SK-N-SH (cell line): ENCODE measurements at regions not wholly inside any gene's neighbourhood (a gene's known extent, or its start where the extent isn't known, plus 50 kb on each side); places are given as distances from the start of the nearest gene placed in this dataset.

Experiments
- CTCF ChIA-PET: fragments of 300-600, 350-600 bp; formaldehyde crosslinking; extraction: SDS; loops from one replicate; lab custom pipeline; 2021; lab: Yijun Ruan, JAX
- POLR2A ChIA-PET: fragments of 350-600 bp; sonication (Branson Sonifier 250); formaldehyde crosslinking; extraction: SDS; loops from one replicate; lab custom pipeline; 2020; ENCODE audit warnings: antibody characterized with exemption, inconsistent platforms; lab: Yijun Ruan, JAX
- DNase-seq: peaks from one replicate; pipeline ENCODE4 v3.0.0; 2012
- H2AFZ ChIP-seq: fragments of 200-600 bp; sonication (generic); 2 replicates; pipeline ENCODE4 v1.8.1; 2016; ENCODE audit warnings: antibody characterized with exemption, mild to moderate bottlenecking, low read depth
- H3F3A ChIP-seq: fragments of 200-600 bp; sonication (generic); replicated peaks from 2 replicates; pipeline ENCODE3; 2016; ENCODE audit warnings: antibody characterized with exemption, mild to moderate bottlenecking; ENCODE audit not compliant: insufficient read depth
- H3K27ac ChIP-seq, 2 experiments: fragments of 200-500 bp in 1 of 2; fragments of 200-600 bp in 1 of 2; sonication (Bioruptor generic) in 1 of 2; sonication (generic), shearing (Covaris generic) in 1 of 2; 2 replicates each; pipeline versions ENCODE4 v1.5.1 to v1.6.1; 2014 to 2016; ENCODE audit warnings: low read depth in 2 of 2, inconsistent platforms in 1 of 2, low read length in 1 of 2, mild to moderate bottlenecking in 1 of 2, mixed read lengths in 1 of 2
- H3K27me3 ChIP-seq: fragments of 200-600 bp; sonication (generic), shearing (Covaris generic); 2 replicates; pipeline ENCODE4 v1.6.1; 2016; ENCODE audit warnings: mixed run types; ENCODE audit not compliant: insufficient read depth
- H3K36me3 ChIP-seq, 2 experiments: fragments of 200-500 bp in 1 of 2; fragments of 200-600 bp in 1 of 2; sonication (Bioruptor generic) in 1 of 2; sonication (generic) in 1 of 2; replicated peaks in 1 of 2; 2 replicates each; pipeline versions ENCODE3 to v1.5.1; 2014 to 2016; ENCODE audit warnings: low read length in 1 of 2, mild to moderate bottlenecking in 1 of 2; ENCODE audit not compliant: insufficient read depth in 2 of 2, control insufficient read depth in 1 of 2
- H3K4me1 ChIP-seq, 2 experiments: fragments of 200-500 bp in 1 of 2; fragments of 200-600 bp in 1 of 2; sonication (Bioruptor generic) in 1 of 2; sonication (generic), shearing (Covaris generic) in 1 of 2; 2 replicates each; pipeline versions ENCODE4 v1.5.1 to v1.6.1; 2014 to 2016; ENCODE audit warnings: low read depth in 1 of 2, low read length in 1 of 2, mixed run types in 1 of 2; ENCODE audit not compliant: insufficient read depth in 2 of 2, control insufficient read depth in 1 of 2
- H3K4me2 ChIP-seq: fragments of 200-600 bp; sonication (generic), shearing (Covaris generic); 2 replicates; pipeline ENCODE4 v1.6.1; 2017; ENCODE audit warnings: mixed run types
- H3K4me3 ChIP-seq, 2 experiments: fragments of 200-500 bp in 1 of 2; fragments of 200-600 bp in 1 of 2; sonication (Bioruptor generic) in 1 of 2; sonication (generic), shearing (Covaris generic) in 1 of 2; 2 replicates each; pipeline versions ENCODE4 v1.5.1 to v1.8.1; 2014 to 2016; ENCODE audit warnings: low read depth in 2 of 2, inconsistent platforms in 1 of 2, low read length in 1 of 2, mild to moderate bottlenecking in 1 of 2, mixed read lengths in 1 of 2, moderate library complexity in 1 of 2
- H3K79me2 ChIP-seq: fragments of 200-600 bp; sonication (generic); 2 replicates; pipeline ENCODE4 v1.8.1; 2017; ENCODE audit warnings: mild to moderate bottlenecking; ENCODE audit not compliant: insufficient read depth
- H3K9ac ChIP-seq: fragments of 200-600 bp; sonication (generic); 2 replicates; pipeline ENCODE4 v1.6.1; 2017; ENCODE audit warnings: mixed run types
- H3K9me2 ChIP-seq: fragments of 200-600 bp; sonication (generic); 2 replicates; pipeline ENCODE4 v1.6.1; 2017; ENCODE audit warnings: mixed run types
- H3K9me3 ChIP-seq: fragments of 200-600 bp; sonication (generic); 2 replicates; pipeline ENCODE4 v1.6.1; 2017; ENCODE audit warnings: mixed run types, mild to moderate bottlenecking, moderate library complexity
- H4K20me1 ChIP-seq: fragments of 200-600 bp; sonication (generic); 2 replicates; pipeline ENCODE4 v1.6.1; 2017; ENCODE audit warnings: mild to moderate bottlenecking, mixed run types; ENCODE audit not compliant: insufficient read depth
- CHD2 ChIP-seq: fragments of 150-350 bp; IDR thresholded peaks from 2 replicates; pipeline ENCODE4 v1.6.1; 2018; ENCODE audit warnings: low read length; ENCODE audit not compliant: partially characterized antibody
- ELF1 ChIP-seq: IDR thresholded peaks from 2 replicates; pipeline ENCODE4 v1.4.0; 2012
- FOXJ3 ChIP-seq: sonication (generic); formaldehyde crosslinking; IDR thresholded peaks from 2 replicates; pipeline ENCODE4 v1.5.1; 2020; ENCODE audit warnings: mild to moderate bottlenecking, missing genetic modification reagents
- FOXM1 ChIP-seq: IDR thresholded peaks from 2 replicates; pipeline ENCODE4 v1.4.0; 2012; ENCODE audit warnings: low read depth, mild to moderate bottlenecking
- GABPA ChIP-seq: IDR thresholded peaks from 2 replicates; pipeline ENCODE4 v1.4.0; 2012; ENCODE audit warnings: low read depth, mild to moderate bottlenecking
- MXI1 ChIP-seq: IDR thresholded peaks from 2 replicates; pipeline ENCODE4 v1.6.1; 2012; ENCODE audit warnings: mild to moderate bottlenecking, low read depth, low read length, improper control_type of control experiment
- NFIC ChIP-seq: IDR thresholded peaks from 2 replicates; pipeline ENCODE4 v1.4.0; 2012; ENCODE audit warnings: borderline replicate concordance
- POLR2AphosphoS5 ChIP-seq: IDR thresholded peaks from 2 replicates; pipeline ENCODE4 v1.6.1; 2012; ENCODE audit warnings: low read depth, low read length
- RCOR1 ChIP-seq: fragments of 150-350 bp; IDR thresholded peaks from 2 replicates; pipeline ENCODE4 v1.6.1; 2017; ENCODE audit warnings: antibody characterized with exemption, low read length
- RFX5 ChIP-seq: IDR thresholded peaks from 2 replicates; pipeline ENCODE4 v1.6.1; 2012; ENCODE audit warnings: mild to moderate bottlenecking, improper control_type of control experiment, low read length
- RXRA ChIP-seq: IDR thresholded peaks from 2 replicates; pipeline ENCODE4 v1.4.0; 2012; ENCODE audit warnings: low read depth, mild to moderate bottlenecking, borderline replicate concordance
- SIN3A ChIP-seq: IDR thresholded peaks from 2 replicates; pipeline ENCODE4 v1.6.1; 2012; ENCODE audit warnings: low read depth, mild to moderate bottlenecking, low read length, moderate library complexity, borderline replicate concordance
- TAF1 ChIP-seq: IDR thresholded peaks from 2 replicates; pipeline ENCODE4 v1.6.1; 2012; ENCODE audit warnings: low read depth, mild to moderate bottlenecking, low read length, moderate library complexity, borderline replicate concordance
- USF1 ChIP-seq: IDR thresholded peaks from 2 replicates; pipeline ENCODE4 v1.4.0; 2012; ENCODE audit warnings: low read depth, borderline replicate concordance
- WGBS: methylation state at CpG from one replicate; pipeline ENCODE4 v1.1.6; 2017; ENCODE audit warnings: low lambda C conversion rate; 5-methylcytosine and 5-hydroxymethylcytosine counted together
- TF ChIP-seq, protein P1 (sequence below): IDR thresholded peaks from 2 replicates; pipeline ENCODE4 v1.4.0; 2012; ENCODE audit warnings: low read depth
- TF ChIP-seq, protein P2 (sequence below): IDR thresholded peaks from 2 replicates; pipeline ENCODE4 v1.6.1; 2012; ENCODE audit warnings: mild to moderate bottlenecking, low read depth, low read length, moderate library complexity

DNA sequence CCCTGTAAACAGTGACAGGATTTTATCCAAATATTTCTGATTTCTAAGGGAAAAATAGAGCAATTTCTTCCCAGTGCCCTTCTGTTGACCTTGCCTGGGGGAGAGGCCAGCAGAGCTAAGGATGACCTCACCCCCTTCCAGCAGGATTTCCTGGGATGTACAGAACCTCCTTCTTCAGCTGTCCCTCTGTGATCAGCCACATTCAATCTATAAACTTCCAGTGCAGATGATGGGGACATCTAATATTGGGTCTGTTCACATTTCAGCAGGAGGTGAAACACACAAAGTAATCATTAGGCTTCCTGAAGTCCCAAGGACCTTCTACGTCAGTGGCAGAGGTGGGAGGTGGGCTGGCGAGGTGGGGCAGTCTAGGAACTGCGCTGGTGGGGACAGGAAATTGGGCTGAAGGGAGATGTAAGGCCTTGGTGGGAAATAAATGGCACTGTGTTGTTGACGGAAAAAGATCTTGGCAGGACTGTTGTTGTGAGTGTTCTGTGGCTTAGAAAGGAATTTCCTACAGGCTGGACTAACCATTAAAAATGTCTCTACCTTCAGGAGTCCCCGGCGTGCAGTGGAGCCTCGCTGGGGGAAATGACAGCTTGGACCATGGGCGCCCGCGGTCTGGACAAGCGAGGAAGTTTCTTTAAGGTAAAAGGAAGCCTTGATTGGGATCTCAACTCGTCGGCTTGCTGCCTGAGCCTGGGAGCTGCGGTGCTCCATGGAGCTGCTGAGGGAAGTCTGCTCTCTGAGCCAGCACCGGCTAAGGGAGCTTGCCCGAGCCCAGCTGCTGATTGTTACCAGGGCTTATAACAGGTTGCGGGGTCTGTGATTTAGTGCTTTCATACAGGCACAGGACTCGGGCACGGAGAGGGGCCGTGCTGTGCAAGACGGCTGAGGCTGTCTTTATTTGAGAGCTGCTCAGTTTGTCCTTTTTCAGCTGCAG is 127.9 kb upstream of the NAA20 start (continued):
- TF ChIP-seq, protein P1, sequence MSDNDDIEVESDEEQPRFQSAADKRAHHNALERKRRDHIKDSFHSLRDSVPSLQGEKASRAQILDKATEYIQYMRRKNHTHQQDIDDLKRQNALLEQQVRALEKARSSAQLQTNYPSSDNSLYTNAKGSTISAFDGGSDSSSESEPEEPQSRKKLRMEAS = no peak

- Histone ChIP-seq H2AFZ (no peak overlapping the region), H3K4me2 (no peak overlapping the region), H3K4me3 (no peak overlapping the region), H3K27ac (no peak overlapping the region; a peak in 1 of 4 replicates), H4K20me1 (no peaks in the 10 kb centered on the region), H3F3A (no peaks in the 10 kb centered on the region), H3K4me1 (peaks cover 9 to 22% of the 10 kb centered on the region in 2 experiments; a peak in 3 of 4 replicates), H3K79me2 (no peaks in the 10 kb centered on the region), H3K9me3 (no peaks in the 10 kb centered on the region), H3K27me3 (no peaks in the 10 kb centered on the region), H3K9ac (no peak overlapping the region), H3K9me2 (no peaks in the 10 kb centered on the region), H3K36me3 (peaks cover 0 to 6% of the 10 kb centered on the region in 2 experiments)
- CTCF ChIA-PET = no interaction called here
- 81% methylated on average over 4 of the region's 4 CpGs for WGBS
- no peak for DNase-seq
- POLR2A ChIA-PET = no interaction called here
- TF ChIP-seq RCOR1 (no peak), FOXM1 (no peak), ELF1 (no peak), USF1 (no peak), SIN3A (no peak), RFX5 (no peak), CHD2 (no peak), POLR2AphosphoS5 (no peak), NFIC (no peak), GABPA (no peak), MXI1 (no peak), TAF1 (no peak), FOXJ3 (CRISPR knock-in tag) (no peak), RXRA (no peak)
- TF ChIP-seq, protein P2, sequence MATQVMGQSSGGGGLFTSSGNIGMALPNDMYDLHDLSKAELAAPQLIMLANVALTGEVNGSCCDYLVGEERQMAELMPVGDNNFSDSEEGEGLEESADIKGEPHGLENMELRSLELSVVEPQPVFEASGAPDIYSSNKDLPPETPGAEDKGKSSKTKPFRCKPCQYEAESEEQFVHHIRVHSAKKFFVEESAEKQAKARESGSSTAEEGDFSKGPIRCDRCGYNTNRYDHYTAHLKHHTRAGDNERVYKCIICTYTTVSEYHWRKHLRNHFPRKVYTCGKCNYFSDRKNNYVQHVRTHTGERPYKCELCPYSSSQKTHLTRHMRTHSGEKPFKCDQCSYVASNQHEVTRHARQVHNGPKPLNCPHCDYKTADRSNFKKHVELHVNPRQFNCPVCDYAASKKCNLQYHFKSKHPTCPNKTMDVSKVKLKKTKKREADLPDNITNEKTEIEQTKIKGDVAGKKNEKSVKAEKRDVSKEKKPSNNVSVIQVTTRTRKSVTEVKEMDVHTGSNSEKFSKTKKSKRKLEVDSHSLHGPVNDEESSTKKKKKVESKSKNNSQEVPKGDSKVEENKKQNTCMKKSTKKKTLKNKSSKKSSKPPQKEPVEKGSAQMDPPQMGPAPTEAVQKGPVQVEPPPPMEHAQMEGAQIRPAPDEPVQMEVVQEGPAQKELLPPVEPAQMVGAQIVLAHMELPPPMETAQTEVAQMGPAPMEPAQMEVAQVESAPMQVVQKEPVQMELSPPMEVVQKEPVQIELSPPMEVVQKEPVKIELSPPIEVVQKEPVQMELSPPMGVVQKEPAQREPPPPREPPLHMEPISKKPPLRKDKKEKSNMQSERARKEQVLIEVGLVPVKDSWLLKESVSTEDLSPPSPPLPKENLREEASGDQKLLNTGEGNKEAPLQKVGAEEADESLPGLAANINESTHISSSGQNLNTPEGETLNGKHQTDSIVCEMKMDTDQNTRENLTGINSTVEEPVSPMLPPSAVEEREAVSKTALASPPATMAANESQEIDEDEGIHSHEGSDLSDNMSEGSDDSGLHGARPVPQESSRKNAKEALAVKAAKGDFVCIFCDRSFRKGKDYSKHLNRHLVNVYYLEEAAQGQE = no peak
These were observed 126.6 kb upstream of the NAA20 start for GRCh38 chr20:19890445-19891051.
